HepG2 (cell line): ENCODE measurements at regions not wholly inside any gene's neighbourhood (a gene's known extent, or its start where the extent isn't known, plus 50 kb on each side); places are given as distances from the start of the nearest gene placed in this dataset.

Experiments used
- ATAC-seq: fragments of 200-7000 bp; cut with Tn5 transposase; 3 replicates; pipeline ENCODE4 v1.9.1; 2020; ENCODE audit warnings: mild to moderate bottlenecking, moderate library complexity
- BruUV-seq: library from RNA; stranded (reverse); fragments of 400-500 nt; replicated peaks from 2 replicates; lab custom pipeline; 2021; lab: Mats Ljungman, UMichigan
- CTCF ChIA-PET: fragments of 300-600 bp; formaldehyde crosslinking; extraction: SDS; loops from one replicate; lab custom pipeline; 2021; ENCODE audit warnings: low total read pairs, inconsistent platforms, low intra/inter-chr PET ratio; lab: Yijun Ruan, JAX
- POLR2A ChIA-PET: fragments of 350-600 bp; sonication (Branson Sonifier 250); formaldehyde crosslinking; loops from one replicate; lab custom pipeline; 2020; ENCODE audit warnings: antibody characterized with exemption, inconsistent platforms; lab: Yijun Ruan, JAX
- DNase-seq: peaks from one replicate; pipeline ENCODE4 v3.0.0-alpha.2; 2015; ENCODE audit warnings: low spot score
- FAIRE-seq: peaks from 3 replicates; lab custom pipeline; 2011; peaks lifted over from hg19 to GRCh38; lab: Jason Lieb, UNC
- H2AFZ ChIP-seq: one replicate; pipeline ENCODE4 v1.6.1; 2011; ENCODE audit warnings: low read length, inconsistent platforms
- H3K27ac ChIP-seq: fragments of 300-600 bp; 3 replicates; pipeline ENCODE4 v1.8.0; 2011; ENCODE audit warnings: mixed run types, mild to moderate bottlenecking, mixed read lengths, low read length, inconsistent platforms; ENCODE audit not compliant: insufficient read depth; ENCODE audit errors: extremely low read length
- H3K27me3 ChIP-seq, 2 experiments: fragments of 200-600 bp in 1 of 2; 2 replicates in 1 of 2; 3 replicates in 1 of 2; pipeline versions ENCODE4 v1.6.0 to v1.8.0; 2011; ENCODE audit warnings: low read length in 2 of 2, mild to moderate bottlenecking in 2 of 2, moderate library complexity in 2 of 2, inconsistent platforms in 1 of 2; ENCODE audit not compliant: insufficient read depth in 2 of 2, control insufficient read depth in 1 of 2
- H3K36me3 ChIP-seq, 2 experiments: fragments of 200-600 bp in 1 of 2; replicated peaks in 1 of 2; 2 replicates in 1 of 2; 3 replicates in 1 of 2; pipeline versions ENCODE4 v1.5.1 to v1.8.0; 2011; ENCODE audit warnings: low read length in 2 of 2, inconsistent platforms in 1 of 2; ENCODE audit not compliant: insufficient read depth in 2 of 2, control insufficient read depth in 1 of 2
- H3K4me1 ChIP-seq: 2 replicates; pipeline ENCODE4 v1.5.1; 2012; ENCODE audit warnings: low read length, inconsistent platforms; ENCODE audit not compliant: insufficient read depth
- H3K4me2 ChIP-seq: 2 replicates; pipeline ENCODE4 v1.6.0; 2011; ENCODE audit warnings: low read depth, low read length, inconsistent platforms
- H3K4me3 ChIP-seq, 3 experiments: fragments of 200-600 bp in 1 of 3; sonication (generic), shearing (Covaris generic) in 1 of 3; replicated peaks in 1 of 3; 2 replicates each; pipeline ENCODE4 v1.5.1; 2011 to 2016; ENCODE audit warnings: low read length in 3 of 3, inconsistent platforms in 2 of 3, low read depth in 2 of 3, mild to moderate bottlenecking in 2 of 3, control low read depth in 1 of 3, mixed read lengths in 1 of 3; ENCODE audit not compliant: insufficient read depth in 1 of 3
- H3K79me2 ChIP-seq: one replicate; pipeline ENCODE4 v1.6.1; 2011; ENCODE audit warnings: low read length, inconsistent platforms; ENCODE audit not compliant: insufficient read depth
- H3K9ac ChIP-seq: 2 replicates; pipeline ENCODE4 v1.6.0; 2011; ENCODE audit warnings: mild to moderate bottlenecking, low read depth, low read length, inconsistent platforms; ENCODE audit not compliant: insufficient read depth
- H3K9me3 ChIP-seq: 2 replicates; pipeline ENCODE4 v1.5.1; 2012; ENCODE audit warnings: mild to moderate bottlenecking, low read length
- H4K20me1 ChIP-seq: 2 replicates; pipeline ENCODE4 v1.6.0; 2011; ENCODE audit warnings: inconsistent platforms, mild to moderate bottlenecking, low read length, moderate library complexity; ENCODE audit not compliant: insufficient read depth
- DMAP1 ChIP-seq: IDR thresholded peaks from 2 replicates; pipeline ENCODE4 v1.6.1; 2016
- DNMT1 ChIP-seq: sonication (generic); formaldehyde crosslinking; IDR thresholded peaks from 2 replicates; pipeline ENCODE4 v1.5.1; 2020; ENCODE audit warnings: mild to moderate bottlenecking, missing genetic modification reagents
- EED ChIP-seq: sonication (generic); formaldehyde crosslinking; IDR thresholded peaks from 2 replicates; pipeline ENCODE4 v1.5.0; 2020; ENCODE audit warnings: mild to moderate bottlenecking, missing genetic modification reagents
- EP300 ChIP-seq, 3 experiments: sonication (generic) in 1 of 3; formaldehyde crosslinking in 1 of 3; IDR thresholded peaks; 2 replicates each; pipeline versions ENCODE4 v1.5.1 to v1.6.1; 2011 to 2020; ENCODE audit warnings: low read depth in 2 of 3, low read length in 2 of 3, borderline replicate concordance in 1 of 3, improper control_type of control experiment in 1 of 3, mild to moderate bottlenecking in 1 of 3, missing genetic modification reagents in 1 of 3, moderate library complexity in 1 of 3
- FOXP1 ChIP-seq, 2 experiments: fragments of 450-650 bp in 1 of 2; IDR thresholded peaks; 2 replicates each; pipeline ENCODE4 v1.6.1; 2017 to 2018; ENCODE audit warnings: antibody characterized with exemption in 1 of 2
- GABPB1 ChIP-seq: IDR thresholded peaks from 2 replicates; pipeline ENCODE4 v1.6.1; 2016; ENCODE audit warnings: mild to moderate bottlenecking, missing genetic modification reagents, moderate library complexity, missing compliant biosample characterization
- HNRNPK ChIP-seq: fragments of 200-400 bp; formaldehyde crosslinking; IDR thresholded peaks from 2 replicates; pipeline ENCODE4 v1.6.1; 2018; ENCODE audit warnings: low read length, low read depth, moderate library complexity, mild to moderate bottlenecking; ENCODE audit not compliant: poor library complexity, severe bottlenecking
- MATR3 ChIP-seq: sonication (generic); formaldehyde crosslinking; IDR thresholded peaks from 2 replicates; pipeline ENCODE4 v1.4.0; 2020; ENCODE audit warnings: missing genetic modification reagents
- MED8 ChIP-seq: sonication (generic); formaldehyde crosslinking; IDR thresholded peaks from 2 replicates; pipeline ENCODE4 v1.8.1; 2023; ENCODE audit warnings: mild to moderate bottlenecking, missing genetic modification reagents; ENCODE audit not compliant: insufficient replicate concordance
- MEIS1 ChIP-seq: sonication (generic); formaldehyde crosslinking; IDR thresholded peaks from 2 replicates; pipeline ENCODE4 v1.9.0; 2021; ENCODE audit warnings: mild to moderate bottlenecking, missing genetic modification reagents, moderate library complexity, borderline replicate concordance
- NFYB ChIP-seq: sonication (generic); formaldehyde crosslinking; IDR thresholded peaks from 2 replicates; pipeline ENCODE4 v1.4.0; 2020; ENCODE audit warnings: missing genetic modification reagents
- SNAPC2 ChIP-seq: sonication (generic); formaldehyde crosslinking; IDR thresholded peaks from 2 replicates; pipeline ENCODE4 v1.8.1; 2022; ENCODE audit warnings: mild to moderate bottlenecking, missing genetic modification reagents
- SP2 ChIP-seq: sonication (generic); formaldehyde crosslinking; IDR thresholded peaks from 2 replicates; pipeline ENCODE4 v1.5.1; 2020; ENCODE audit warnings: mild to moderate bottlenecking, missing genetic modification reagents
- TFDP1 ChIP-seq: IDR thresholded peaks from 2 replicates; pipeline ENCODE4 v1.6.1; 2016; ENCODE audit warnings: missing compliant biosample characterization, missing genetic modification reagents, borderline replicate concordance
- ZMAT5 ChIP-seq: sonication (generic); formaldehyde crosslinking; IDR thresholded peaks from 2 replicates; pipeline ENCODE4 v1.5.0; 2020; ENCODE audit warnings: mild to moderate bottlenecking, low read depth, missing genetic modification reagents, borderline replicate concordance
- ZNF431 ChIP-seq: sonication (generic); formaldehyde crosslinking; IDR thresholded peaks from 2 replicates; pipeline ENCODE4 v1.9.0; 2022; ENCODE audit warnings: missing genetic modification reagents, low read depth, mild to moderate bottlenecking, borderline replicate concordance
- ZNF704 ChIP-seq: sonication (generic); formaldehyde crosslinking; IDR thresholded peaks from 2 replicates; pipeline ENCODE4 v1.8.1; 2023; ENCODE audit warnings: mild to moderate bottlenecking, inconsistent platforms, moderate library complexity, missing genetic modification reagents, borderline replicate concordance
- ZSCAN12 ChIP-seq: sonication (generic); formaldehyde crosslinking; IDR thresholded peaks from 2 replicates; pipeline ENCODE4 v1.9.0; 2021; ENCODE audit warnings: mild to moderate bottlenecking, missing genetic modification reagents
- WGBS: methylation state at CpG from one replicate; pipeline ENCODE4 v1.1.6; 2017; ENCODE audit warnings: low lambda C conversion rate; 5-methylcytosine and 5-hydroxymethylcytosine counted together
- in situ Hi-C: cut with HindIII; loops from 2 replicates; pipeline ENCODE4 v1.10.0; 2017; ENCODE audit warnings: low pct_unique_long_range_greater_than_20kb; ENCODE audit not compliant: extremely low pct_ligation_motif_present
- intact Hi-C: fragments of 100-400 bp; cut with micrococcal nuclease; formaldehyde crosslinking; loops from one replicate; pipeline ENCODE4 v1.10.0; 2022; ENCODE audit not compliant: unreplicated experiment
- TF ChIP-seq, protein P1 (sequence below): sonication (generic); formaldehyde crosslinking; IDR thresholded peaks from 2 replicates; pipeline ENCODE4 v1.8.1; 2023; ENCODE audit warnings: mild to moderate bottlenecking, missing genetic modification reagents

DNA sequence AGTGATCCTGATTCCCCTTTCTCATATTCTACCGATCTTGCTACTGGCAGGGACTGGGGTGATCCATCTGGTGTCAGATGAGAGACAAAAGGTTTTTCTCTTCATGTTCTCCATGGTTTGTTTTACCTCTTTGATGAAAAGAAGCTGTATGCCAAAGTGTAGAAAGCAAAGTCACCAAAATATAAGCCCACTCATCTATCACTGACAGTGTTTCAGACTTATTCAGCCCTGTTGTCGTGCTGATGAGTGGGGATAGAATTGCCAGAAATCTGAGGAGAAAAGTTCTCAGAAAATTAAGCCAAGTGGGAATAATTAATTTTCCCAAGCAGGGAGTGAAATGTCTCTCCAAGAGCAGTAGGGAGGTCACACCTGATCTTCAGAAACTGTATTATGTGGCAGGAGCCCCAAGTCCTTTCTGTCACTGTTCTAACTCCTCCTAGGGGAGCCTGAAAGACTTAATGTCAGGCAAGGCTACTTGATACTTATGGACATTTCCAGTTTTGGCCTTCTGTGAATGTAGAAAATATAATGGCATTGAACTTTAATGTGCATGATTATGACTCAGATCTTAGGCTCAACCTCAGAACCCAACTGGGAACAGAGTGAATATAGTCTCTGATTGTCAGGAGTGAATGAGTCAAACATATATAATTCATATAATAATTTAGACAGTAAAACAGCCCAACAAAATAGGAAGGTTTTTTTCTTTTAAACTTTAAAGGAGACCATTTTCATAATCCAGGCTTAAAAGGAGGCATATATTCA lies 298.1 kb downstream of the ANKRD50 start:
- Histone ChIP-seq H3K4me2 (no peak overlapping the region), H3K9ac (no peak overlapping the region)
- POLR2A ChIA-PET = no interaction called here
- no peak for TF ChIP-seq EED
- TF ChIP-seq EP300 (IDR thresholded peaks at IDR 0.05; ENCODE audit: low read depth in 2 of 2, low read length in 2 of 2) = no peak
- TF ChIP-seq EP300 (CRISPR knock-in tag; IDR thresholded peaks at IDR 0.05; ENCODE audit: borderline replicate concordance) = no peak
- no peak for TF ChIP-seq MED8
- no peak for TF ChIP-seq DMAP1 (CRISPR knock-in tag)
- no peak for TF ChIP-seq FOXP1 (IDR thresholded peaks at IDR 0.05)
- no peak for TF ChIP-seq FOXP1 (CRISPR knock-in tag; IDR thresholded peaks at IDR 0.05)
- TF ChIP-seq, protein P1, sequence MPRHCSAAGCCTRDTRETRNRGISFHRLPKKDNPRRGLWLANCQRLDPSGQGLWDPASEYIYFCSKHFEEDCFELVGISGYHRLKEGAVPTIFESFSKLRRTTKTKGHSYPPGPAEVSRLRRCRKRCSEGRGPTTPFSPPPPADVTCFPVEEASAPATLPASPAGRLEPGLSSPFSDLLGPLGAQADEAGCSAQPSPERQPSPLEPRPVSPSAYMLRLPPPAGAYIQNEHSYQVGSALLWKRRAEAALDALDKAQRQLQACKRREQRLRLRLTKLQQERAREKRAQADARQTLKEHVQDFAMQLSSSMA (CRISPR knock-in tag) = no peak
- no peak for TF ChIP-seq ZSCAN12 (CRISPR knock-in tag)
- TF ChIP-seq DNMT1 = no peak
- no peak for TF ChIP-seq GABPB1
- TF ChIP-seq TFDP1 (CRISPR knock-in tag) = no peak
- TF ChIP-seq ZMAT5 (CRISPR knock-in tag) = no peak
- no peak for TF ChIP-seq HNRNPK
- no peak for TF ChIP-seq MEIS1 (CRISPR knock-in tag)
- TF ChIP-seq NFYB = no peak
- no peak for TF ChIP-seq SNAPC2 (CRISPR knock-in tag)
- no peak for TF ChIP-seq ZNF704 (CRISPR knock-in tag)
- TF ChIP-seq ZNF431 (CRISPR knock-in tag) = no peak
- no peak for TF ChIP-seq SP2 (CRISPR knock-in tag)
- no peak for TF ChIP-seq MATR3 (CRISPR knock-in tag)
- TF ChIP-seq, all 625 proteins: peak for 0
- in situ Hi-C loops (no loop called here), intact Hi-C loops (no loop called here)
- H3K27ac ChIP-seq = no peak overlapping the region
- CTCF ChIA-PET = no interaction called here
- no peaks in the 10 kb centered on the region for H3K79me2 ChIP-seq
- no TSS peak for BruUV-seq
- no peak overlapping the region for H3K4me3 ChIP-seq
- H3K4me1 ChIP-seq = no peaks in the 10 kb centered on the region
- no peaks in the 10 kb centered on the region for H3K36me3 ChIP-seq
- no peak overlapping the region for H2AFZ ChIP-seq
- H3K27me3 ChIP-seq = no peaks in the 10 kb centered on the region
- no peak for DNase-seq
- no peaks in the 10 kb centered on the region for H4K20me1 ChIP-seq
- ATAC-seq = no peak
- no peak for FAIRE-seq
- H3K9me3 ChIP-seq = no peaks in the 10 kb centered on the region
- 42% methylated on average over 2 of the region's 2 CpGs for WGBS
